ENCODE measurements at regions not wholly inside any gene's neighbourhood (a gene's known extent, or its start where the extent isn't known, plus 50 kb on each side); places are given as distances from the start of the nearest gene placed in this dataset.
"Not testable (repeated sequence)": the region's sequence is repeated elsewhere in the genome, so short reads cannot be mapped to it uniquely, and the experiment has no call there.

DNA sequence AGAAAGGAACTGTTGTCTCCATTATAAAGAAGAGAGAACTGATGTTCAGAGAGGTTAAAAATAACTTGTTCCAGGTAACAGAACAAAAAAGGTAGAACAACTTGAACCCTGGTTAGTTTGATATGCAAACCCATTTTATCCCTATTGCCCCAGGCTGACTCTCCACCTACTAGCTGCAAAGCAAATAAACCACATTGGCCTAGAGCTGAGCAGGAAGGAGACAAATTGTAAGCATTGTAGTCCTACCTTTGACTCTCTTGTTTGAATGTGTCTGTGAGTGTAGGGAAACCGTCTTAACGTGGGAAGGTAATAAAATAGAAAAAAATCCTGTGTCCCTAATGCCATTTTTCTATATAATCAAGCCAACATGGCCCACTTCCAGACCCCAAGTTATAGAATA is 126.4 kb downstream of the CCER1 start:
- DNase-seq = no peak

DNA sequence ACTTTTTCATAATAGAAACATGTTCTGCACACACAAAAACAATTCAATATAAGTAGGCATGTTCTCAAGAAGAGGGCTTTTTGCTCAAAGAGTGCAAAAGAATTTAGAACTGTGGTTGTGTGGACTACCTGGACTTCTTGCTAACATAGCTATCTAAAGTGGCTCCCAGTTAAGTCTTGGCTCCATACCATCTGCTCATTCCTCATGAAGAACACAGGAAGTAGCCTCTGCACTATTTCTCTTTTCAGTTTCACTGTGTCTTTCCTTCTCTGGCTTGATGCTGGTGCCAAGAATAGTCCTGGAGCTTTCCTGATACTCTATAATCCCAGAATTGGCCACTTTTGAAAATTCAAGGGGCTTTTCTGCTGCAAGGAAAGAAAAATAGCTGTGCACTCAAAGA is 127.4 kb downstream of the CCER1 start:
- no peak for DNase-seq

DNA sequence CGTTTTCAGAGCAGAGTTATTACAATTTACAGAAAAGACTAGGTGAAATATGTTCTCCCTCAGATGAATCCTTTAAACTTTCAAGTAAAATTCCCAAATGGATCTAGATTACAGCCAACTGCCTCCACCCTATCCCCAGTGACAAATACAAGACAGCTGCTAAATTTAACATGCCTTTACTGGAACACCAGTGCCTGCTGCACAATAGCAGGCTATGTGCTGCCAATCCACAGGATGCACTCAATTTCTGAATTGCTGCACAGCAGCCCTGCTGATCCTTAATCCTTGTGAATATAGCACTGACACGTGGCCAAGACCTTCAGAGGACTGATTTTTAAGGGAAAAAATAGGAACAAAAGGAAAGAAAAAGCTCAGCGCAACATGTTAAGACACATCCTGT is 128.9 kb downstream of the CCER1 start:
- no peak for DNase-seq

DNA sequence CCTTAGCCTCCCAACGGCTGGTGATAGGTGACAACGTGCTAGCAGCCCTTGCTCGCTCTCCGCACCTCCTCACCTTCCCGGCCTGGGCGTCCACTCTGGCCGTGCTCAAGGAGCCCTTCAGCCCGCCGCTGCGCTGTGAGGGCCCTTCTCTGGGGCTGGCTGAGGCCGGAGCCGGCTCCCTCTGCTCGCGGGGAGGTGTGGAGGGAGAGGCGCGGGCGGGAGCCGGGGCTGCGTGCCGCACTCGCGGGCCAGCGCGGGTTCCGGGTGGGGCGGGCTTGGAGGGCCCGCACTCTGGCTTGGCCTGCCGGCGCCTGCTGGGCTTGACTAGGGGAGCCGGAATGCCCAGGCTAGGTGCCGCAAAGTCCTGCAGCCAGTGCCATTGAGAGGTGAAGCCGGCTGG is 131.1 kb downstream of the CCER1 start:
- DNase-seq = no peak

DNA sequence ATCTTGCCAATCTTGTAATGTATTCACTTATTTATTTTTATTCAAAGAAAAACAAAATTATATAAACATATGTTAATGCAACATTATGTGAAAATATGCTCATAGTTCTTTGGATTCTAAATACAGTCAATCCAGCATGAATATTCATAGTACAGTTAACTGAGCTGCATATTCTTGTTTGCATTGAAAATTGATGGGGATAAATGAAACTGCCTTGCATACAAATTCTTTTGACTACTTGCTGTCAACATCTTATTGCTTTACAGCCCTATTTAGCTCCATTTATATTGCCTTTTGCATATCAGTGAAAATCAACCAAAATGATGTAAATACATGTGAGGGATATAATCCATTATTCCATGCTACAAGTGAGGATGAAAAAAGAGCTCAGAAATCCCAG is 135.3 kb downstream of the CCER1 start:
- no peak for DNase-seq

DNA sequence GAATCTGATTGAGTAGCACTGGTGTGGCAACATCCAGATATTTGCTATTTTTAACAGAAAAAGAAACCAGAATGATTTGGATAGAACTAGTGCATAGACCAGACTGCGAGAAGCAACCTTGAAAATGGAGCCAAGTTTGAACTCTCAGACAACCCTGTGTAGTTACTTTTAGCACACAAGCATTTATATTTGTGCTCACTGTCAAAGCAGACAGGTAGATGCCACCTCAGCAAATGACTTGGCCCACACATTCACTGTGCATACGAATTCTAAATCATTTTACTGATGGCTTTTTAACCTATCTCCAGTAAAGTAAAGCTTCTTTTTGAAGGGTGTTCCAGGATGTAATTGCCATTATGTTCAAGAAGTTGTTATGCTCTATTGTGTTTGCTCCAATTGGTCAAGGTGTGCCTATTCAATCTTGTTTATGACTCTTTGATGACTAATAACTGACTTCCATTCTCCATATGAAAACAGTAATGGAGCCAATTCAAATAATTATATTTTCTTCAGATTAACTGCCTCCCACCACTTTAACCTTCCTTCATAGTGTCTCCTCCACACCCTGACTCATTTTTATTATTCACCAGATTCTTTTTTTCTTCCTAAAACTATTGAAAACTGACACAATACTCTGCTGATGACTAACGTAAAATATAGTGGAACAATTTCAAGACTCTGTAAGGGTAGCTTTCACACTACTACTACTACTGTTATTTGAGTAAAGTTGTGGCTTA is 138.5 kb downstream of the CCER1 start:
- DNase-seq = peak; percentile 33

DNA sequence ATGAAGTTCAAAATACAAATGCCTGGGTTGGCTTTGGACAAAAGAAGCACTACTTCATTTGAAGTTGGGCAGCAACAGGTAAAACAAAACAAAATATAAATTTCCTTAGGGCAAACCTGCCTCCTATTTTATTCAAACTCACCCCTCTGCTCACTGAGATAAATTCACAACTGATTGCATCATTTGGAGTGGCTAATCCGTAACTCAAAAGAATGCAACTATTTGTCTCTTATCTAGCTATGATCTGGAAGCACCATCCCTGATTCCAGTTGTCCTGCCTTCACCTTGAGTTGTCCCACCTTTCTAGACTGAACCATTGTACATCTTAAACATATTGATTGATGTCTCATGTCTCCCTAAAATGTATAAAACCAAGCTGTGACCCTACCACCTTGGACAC is 145.0 kb downstream of the CCER1 start:
- DNase-seq = no peak

DNA sequence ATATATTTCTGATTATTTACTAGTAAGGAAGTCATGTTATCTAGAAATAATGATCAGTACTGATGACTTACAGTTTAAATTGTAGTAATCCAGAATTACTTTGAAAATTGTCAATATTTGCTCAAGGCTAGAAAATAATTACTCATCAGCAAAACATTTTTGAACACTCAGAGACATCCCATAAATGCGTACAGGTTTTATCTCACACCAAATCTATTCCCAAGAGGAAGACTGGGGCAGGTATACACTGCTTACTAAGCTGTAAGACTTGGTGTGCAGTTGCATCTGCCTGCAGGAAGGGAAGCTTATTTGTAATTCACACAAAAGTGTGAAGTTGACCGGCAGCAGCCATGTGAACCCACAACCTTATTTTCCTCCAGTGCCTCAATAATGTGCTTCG is 146.4 kb downstream of the CCER1 start:
- no peak for DNase-seq

DNA sequence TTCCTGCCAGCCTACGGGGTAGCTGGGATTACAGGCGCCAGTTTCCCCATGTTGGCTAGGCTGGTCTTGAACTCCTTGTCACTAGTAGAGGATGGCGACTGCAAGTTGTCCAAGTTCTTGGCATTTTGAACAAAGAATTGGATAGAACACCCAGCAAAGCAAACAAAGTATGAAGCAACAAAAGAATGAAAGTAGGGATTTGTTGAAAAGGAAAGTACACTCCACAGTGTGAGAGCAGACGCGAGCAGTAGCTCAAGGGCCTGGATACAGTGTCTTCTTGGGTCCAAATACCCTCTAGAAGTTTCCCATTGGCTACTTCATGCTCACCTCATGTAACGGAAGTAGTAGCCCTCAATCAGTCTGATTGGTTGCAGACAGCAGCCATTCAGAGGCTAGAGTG is 152.2 kb downstream of the CCER1 start:
- no peak for DNase-seq

DNA sequence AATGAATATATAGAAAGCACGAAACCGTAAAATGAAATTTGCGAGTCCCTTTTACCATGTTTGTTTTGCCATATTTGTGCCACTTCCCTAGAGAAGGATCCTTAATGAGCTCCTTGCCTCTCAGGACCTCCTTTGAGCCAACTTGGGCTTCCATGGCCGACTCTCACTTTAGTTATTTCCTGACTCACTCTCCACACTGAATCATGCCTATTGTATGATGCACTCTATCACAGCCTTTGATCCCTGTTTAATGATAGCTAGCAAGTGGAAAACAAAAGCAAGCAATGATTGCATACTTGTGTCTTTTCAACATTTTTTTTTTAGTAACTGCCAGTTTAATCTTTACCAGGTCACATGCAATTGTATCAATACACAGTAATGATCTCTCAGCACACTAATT is 153.2 kb downstream of the CCER1 start:
- DNase-seq = no peak

DNA sequence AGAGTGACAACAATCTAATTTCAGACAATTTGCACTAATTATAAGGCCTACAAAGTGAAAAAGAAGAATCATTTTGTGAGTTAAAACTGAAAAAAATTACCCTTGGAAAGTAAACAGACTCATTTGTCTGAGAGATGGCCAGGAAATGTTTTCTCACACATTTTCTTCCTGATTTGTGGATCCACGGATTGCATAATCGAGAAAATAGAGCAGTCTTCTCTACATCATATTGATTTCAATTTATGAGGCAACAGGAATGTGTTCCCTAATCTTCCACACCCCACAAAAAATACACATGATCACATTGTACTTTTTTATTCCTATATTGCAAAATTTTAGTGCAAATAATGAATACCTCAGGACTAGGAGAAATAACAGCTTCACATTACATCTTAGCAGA is 160.8 kb downstream of the CCER1 start:
- no peak for DNase-seq

DNA sequence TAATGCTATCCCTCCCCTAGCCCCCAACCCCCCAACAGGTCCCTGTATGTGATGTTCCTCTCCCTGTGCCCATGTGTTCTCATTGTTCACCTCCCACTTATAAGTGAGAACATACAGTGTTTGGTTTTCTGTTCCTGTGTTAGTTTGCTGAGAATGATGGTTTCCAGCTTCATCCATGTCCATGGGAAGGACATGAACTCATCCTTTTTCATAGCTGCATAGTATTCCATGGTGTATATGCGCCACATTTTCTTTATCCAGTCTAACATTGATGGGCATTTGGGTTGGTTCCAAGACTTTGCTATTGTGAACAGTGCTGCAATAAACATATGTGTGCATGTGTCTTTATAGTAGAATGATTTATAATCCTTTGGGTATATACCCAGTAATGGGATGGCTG is 162.3 kb downstream of the CCER1 start:
- DNase-seq = not testable (repeated sequence)

DNA sequence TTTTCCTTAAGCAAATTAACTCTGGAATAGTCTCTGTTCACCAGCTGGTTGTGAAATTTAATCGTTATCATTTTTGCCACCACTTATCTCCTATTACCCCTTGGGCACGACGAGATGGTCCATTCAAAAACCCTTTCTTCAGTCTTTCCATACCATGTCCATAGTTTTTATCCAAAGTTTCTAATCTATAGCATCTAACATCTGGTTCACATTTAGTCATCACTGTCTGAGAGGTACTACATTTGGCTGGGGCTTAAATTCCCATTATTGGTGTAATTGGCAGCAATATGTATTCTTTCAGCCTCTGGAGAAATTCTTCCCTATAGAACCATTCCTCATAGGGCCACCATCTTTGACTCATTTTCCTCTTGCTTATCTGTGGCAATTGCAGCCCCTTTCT is 163.5 kb downstream of the CCER1 start:
- no peak for DNase-seq

DNA sequence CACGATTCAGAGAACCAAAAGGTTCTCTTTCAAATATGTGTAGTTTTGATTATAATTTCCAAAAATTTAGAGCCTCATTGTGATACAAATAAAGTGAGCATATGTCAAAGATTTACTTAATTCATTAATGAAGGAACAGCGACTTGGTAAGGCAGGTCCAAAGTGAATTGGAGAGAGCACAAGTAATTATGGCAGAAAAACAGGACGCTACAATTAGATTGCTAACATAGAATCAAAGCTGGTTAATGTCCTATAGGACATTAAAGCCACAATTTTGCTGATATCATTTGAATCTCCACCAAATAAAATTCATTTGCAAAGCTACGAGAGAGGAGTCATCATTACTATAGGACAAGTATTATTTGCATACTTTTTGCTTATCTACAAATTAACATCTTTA is 164.2 kb downstream of the CCER1 start:
- DNase-seq = no peak

DNA sequence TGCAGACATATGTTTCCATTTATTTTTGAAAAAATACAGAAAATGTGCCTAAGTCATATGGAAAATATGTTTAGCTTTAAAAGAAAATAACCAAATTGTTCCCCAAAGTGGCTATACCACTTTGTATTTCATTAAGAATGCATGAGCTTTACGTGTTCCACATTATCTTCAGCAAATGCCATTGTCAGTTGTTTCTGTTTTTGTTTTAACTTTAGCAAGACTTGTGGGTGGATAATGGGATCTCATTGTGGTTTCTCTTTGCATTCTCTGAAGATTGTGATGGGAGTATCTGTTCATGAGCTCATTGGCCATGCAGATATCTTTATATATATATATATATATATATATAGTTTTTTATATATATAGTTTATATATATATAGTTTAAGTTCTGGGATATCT is 181.5 kb downstream of the CCER1 start:
- no peak for DNase-seq

DNA sequence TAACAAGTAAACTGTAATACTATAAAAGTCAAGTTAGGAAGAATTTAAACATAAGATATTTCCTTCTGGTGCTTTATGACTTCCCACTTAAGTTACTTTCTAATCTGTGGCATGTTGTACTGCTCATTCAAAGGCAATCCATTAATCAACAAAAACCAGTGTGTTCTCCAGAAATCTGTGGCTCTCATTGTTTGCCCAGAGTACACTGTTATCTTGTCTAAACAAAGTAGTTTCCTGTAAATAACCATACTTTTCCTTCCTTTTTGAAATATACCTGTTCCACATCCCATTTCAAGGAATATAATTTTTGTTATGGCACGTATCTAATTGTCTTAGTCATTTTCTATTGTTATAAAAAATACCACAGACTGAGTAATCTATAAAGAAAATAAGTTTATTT is 184.1 kb downstream of the CCER1 start:
- DNase-seq = no peak

DNA sequence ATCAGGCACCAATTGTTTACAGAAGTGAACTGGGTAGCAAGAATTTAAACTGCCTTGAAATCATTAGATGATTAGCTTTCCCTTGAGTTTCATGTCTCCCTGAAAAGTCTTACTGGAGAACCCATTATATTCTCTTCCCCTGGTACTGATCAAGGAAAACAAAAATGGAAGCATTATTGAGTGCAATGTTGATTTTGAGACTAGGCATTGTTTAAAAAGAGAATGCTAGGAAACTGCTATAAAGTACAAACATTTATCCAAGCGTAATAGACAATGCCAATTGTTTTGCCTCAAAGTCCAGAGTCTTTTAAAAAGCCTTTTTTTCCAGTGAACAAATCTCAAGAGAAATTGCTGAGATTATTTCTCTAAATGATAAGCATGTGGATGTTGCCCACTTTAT is 197.0 kb downstream of the CCER1 start:
- DNase-seq = no peak

DNA sequence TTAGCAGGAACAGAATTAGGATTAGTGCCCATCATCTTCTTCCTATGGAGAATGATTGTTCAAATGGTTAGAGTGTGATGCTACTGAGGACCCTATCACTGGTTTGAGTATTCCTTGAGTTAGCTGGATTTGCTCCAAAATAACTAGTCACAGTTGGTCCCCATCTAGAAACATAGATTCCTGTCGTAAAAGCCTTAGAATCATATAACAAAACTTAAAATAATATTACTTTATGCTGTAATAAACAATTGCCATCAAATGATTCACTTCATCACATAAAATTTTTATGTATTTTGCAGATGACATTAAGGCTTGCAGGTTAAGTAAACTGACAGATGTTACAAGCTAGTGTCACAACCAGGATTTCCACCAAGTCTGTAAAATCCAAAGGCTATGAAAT is 209.8 kb downstream of the CCER1 start:
- DNase-seq = no peak

DNA sequence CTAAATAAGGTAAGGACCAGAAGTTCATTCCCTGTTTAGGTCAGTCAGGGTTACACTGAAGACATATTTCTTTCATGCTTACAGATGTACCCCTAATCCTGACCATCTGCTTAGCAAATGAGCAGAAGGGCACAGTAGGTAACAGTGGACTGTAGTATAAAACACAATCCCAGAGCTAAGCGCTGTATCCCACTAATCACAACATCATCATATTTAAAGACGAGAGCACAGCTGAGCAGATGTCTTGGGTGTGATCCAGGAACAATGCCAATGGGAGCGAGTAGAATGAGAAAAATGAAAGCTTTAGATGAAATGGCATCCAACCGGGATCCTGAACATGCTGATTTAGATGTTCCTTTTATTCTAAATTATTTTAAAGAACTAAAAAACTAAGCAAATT is 213.4 kb downstream of the CCER1 start:
- DNase-seq = no peak

DNA sequence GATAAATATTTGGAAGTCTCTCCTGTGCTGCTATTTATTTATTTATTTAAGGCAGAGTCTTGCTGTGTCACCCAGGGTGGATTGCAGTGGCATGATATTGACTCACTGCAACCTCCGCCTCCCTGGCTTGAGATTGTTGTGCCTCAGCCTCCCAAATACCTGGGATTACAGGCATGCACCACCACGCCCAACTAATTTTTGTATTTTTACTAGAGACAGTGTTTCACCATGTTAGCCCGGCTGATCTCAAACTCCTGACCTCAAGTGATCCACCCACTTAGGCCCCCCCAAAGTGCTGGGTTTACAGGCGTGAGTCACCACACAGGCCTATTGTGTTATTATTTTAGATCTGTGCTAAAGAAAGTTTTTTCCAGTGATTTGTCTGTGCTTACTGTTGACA is 225.2 kb downstream of the CCER1 start:
- no peak for DNase-seq

DNA sequence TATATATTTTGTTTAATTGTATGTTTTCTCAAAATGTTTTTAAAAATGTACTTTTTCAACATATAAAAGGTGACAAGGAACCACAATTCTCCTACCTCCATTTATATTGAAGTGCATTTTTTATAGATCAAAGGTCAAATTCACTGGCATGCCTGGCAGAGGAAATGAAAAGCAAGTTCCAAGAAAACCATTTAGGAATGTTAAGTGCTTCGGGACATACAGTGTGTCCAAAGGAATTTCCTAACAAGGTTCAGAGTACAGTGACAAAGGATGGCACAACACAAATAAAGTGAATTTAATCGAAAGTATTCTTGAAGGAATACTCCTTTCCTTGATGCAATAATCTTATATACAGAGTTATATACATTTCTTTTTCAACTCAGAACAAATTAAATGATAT is 242.3 kb downstream of the CCER1 start:
- no peak for DNase-seq

DNA sequence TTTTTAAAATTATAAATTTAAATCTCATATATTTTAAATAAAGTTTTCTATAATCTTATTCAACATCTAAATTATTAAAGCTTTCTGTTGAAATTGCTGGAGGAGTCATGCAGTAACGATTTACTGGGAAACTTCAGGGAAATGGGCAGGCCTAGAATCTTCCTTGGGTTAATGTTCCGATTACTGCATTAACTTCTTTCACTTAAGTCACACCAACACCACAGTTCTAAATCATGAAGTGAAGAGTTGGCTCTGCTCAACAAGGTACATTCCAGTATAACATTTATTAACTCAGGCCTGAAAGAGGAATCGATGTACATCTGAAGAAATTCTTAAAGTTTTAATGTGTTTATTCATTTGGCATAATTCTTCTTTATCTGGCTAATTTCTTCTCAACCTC is 244.3 kb downstream of the CCER1 start:
- no peak for DNase-seq

DNA sequence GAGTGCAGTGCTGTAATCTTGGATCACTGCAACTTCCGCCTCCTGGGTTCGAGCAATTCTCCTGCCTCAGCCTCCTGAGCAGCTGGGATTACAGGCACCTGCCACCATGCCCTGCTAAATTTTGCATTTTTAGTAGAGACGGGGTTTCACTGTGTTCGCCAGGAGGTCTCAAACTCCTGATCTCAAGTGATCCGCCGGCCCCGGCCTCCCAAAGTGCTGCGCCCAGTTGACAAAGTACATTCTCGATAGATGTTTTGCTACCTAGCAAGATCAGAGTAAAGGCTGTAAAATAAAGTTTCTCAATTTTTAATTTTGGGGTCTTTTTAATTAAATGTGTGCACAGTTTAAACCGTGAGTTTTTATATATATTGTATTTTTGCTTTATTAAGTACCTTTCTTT is 248.9 kb downstream of the CCER1 start:
- DNase-seq = no peak

DNA sequence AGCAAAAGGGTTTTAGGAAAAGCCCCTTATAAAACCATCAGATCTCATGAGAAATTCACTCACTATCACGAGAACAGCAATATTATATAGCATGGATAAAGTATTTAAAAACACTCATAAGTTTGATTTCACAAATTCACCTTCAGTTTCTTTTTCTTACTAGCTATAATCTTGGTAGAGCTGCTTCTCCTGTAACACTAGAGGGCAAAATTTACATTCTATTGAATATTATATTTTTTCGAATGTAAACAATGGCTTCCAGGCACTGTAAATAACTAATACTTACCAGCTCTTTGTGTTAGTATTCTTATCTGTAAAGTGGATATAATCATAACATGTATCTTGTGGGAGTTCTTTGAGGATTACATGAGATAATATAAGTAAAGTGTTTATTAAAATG is 259.6 kb downstream of the CCER1 start:
- no peak for DNase-seq

DNA sequence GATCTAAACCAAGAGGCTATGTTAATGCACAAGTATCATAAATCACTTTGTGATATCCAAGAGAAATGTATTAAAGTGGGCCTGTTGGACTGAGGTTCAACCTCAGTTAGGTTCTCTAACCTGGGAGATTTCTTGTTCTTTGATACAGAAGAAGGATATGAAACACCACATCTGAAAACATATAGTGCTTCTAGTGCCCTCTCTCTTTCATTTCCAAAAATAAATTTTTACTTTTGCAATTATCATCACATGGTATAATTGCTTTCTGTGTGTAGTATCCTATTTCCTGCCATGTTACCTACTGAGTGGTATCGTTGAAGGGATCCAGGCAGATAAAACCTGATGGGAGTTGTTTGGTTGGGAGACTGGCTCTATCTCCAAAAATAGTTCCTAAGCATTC is 264.9 kb downstream of the CCER1 start:
- no peak for DNase-seq

DNA sequence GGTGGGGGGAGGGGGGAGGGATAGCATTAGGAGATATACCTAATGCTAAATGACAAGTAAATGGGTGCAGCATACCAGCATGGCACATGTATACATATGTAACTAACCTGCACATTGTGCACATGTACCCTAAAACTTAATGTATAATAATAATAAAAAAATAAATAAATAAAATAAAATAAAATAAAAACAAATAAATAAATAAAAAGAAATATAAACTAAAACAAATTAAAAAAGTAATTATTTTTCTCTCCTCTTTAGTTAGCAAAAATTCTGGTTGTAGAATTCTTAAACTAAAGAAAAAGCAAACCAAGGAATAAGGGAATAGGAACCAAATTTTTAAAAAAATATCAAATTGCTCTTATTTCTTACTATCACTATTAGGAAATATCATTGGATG is 267.3 kb downstream of the CCER1 start:
- not testable (repeated sequence) for DNase-seq
